ENCODE measurements at regions not wholly inside any gene's neighbourhood (a gene's known extent, or its start where the extent isn't known, plus 50 kb on each side); places are given as distances from the start of the nearest gene placed in this dataset.
"Not testable (repeated sequence)": the region's sequence is repeated elsewhere in the genome, so short reads cannot be mapped to it uniquely, and the experiment has no call there.

- ATAC-seq, result no peak
- no peak for DNase-seq (ENCODE audit: low spot score)
These were observed 103.1 kb upstream of the DMRT1 start for GRCh38 chr9:738209-738915.

DNA sequence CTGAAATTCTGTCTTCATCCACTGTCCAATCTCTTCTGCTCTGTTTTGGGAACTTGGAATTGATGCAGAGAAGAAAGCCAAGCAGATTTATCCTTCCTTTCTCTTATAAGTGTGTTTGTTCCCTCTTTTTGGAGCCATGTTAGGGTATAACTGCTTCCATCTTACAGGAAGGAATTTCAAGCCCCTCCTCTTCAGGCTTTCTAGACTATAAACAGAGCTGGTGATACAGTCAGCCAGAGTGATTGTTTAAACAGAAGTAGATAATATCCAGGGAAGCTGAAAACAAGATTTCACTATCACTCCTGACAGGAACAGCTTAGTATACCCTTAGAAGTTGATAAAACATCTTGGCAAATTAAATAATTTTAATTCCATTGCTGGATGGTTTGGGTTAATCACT, 102.1 kb upstream of the DMRT1 start:
- ATAC-seq (no peak), DNase-seq (ENCODE audit: low spot score) (no peak)

- DNase-seq (ENCODE audit: low spot score) (no peak), ATAC-seq (no peak)
These were observed 101.3 kb upstream of the DMRT1 start for GRCh38 chr9:740221-740620.

DNA sequence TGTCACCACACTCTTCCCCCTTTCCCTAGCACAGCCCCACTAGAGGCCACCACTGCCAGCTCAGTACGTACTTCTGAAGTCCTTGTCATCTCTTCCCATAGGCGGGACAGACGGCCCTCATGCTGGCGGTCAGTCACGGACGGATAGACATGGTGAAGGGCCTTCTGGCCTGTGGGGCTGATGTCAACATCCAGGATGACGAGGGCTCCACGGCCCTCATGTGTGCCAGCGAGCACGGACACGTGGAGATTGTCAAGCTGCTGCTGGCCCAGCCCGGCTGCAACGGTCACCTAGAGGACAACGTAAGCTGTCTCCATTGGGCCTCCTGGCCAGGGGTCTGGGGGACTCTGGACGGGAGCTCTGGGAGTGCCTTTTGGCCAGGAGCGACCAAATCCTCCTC, 99.4 kb upstream of the DMRT1 start:
- ATAC-seq (no peak), DNase-seq (ENCODE audit: low spot score) (no peak)

DNA sequence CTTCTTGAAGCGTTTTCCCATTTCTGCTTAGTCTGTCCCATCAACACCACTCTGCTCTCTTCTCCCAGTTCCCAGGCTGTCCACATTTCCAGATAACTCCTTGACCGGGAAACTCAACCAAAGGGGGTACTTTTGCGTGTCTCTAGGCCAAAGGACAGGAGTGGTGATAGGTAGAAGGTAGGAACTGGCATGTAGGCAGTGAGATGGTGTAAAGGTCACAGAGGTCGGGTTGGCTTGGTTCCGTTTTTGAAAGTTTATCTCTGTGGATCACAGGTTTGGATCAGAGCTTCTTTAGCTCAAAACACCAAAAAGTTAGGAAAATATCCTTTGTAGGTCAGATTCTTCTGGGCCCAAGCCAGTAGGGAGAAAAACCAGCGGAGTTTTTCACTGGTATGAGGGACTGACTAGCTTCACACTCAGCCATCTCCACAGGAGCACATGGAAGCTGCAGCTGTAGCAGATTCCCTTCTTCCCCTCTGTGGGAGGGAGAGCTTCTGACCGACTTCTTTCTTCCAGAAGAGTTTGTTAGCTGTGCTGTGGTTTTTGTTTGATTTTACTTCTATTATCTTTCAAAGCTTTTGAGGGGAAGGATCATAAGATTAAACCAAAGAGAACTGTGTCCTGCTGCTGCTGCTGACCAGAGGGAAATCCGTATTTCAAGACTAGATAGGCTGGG, 98.4 kb upstream of the DMRT1 start:
- DNase-seq (ENCODE audit: low spot score), result peak; percentile 74
- peak; percentile 54 for ATAC-seq

GRCh38 chr9:744046-744712, 97.3 kb upstream of the DMRT1 start:
- DNase-seq (ENCODE audit: low spot score), result no peak
- ATAC-seq, result no peak

DNA sequence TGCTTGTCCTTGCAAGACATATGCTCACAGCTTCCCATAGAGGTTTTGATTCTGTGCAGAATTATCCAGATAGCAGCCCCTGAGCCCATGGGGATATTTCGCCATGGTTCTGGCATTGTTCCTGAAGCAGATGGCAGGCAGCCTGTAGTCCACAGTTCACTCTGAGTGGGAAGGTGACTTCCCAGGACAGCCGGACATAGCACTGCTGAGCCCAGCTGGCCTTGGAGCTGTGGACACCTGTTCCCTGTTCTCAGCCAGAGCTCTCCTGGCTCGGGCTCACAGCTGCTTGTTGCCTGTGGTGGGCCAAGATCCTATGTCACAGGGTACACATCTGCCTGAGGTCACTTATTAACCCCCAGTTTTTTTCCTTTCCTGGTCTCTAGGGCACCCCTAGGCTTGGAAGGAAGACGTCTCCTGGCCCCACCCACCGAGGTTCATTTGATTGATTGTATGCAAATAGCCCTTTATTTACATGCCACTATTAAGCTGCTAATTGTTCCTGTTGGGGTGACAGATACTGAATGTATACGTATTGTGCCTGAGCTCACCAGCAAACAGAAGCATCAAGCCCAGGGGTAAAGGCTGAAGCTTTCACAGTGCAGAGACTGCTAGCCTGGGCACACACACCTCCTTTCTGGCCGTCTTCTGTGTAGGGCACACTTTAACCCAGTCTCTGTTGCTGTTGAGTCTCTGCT, 96.6 kb upstream of the DMRT1 start:
- ATAC-seq, result peak; percentile 82
- peak; percentile 97 for DNase-seq (ENCODE audit: low spot score)

- DNase-seq (ENCODE audit: low spot score) (peak; percentile 58), ATAC-seq (peak; percentile 36)
These were observed 95.6 kb upstream of the DMRT1 start for GRCh38 chr9:745761-746380.

GRCh38 chr9:746661-747434, 94.6 kb upstream of the DMRT1 start:
- no peak for DNase-seq (ENCODE audit: low spot score)

DNA sequence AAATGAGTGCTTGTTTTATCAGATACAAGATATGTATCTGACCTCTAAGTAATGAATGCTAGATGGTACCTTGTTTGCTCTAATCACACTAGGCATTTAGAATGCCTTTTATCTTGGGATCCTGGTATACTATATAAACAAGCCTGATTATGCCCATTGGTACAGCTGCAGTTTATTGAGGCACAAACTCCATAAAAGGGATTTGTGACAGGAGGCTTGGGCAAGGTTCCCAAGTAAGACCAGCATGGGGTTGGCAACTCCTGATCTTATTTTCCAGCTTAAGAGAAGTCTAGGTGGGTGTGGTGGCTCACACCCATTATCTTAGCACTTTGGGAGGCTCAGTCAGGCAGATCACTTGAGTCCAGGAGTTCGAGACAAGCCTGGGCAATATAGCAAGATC, 93.9 kb upstream of the DMRT1 start:
- ATAC-seq, result no peak
- DNase-seq (ENCODE audit: low spot score), result no peak

More at GRCh38 chr9:746661-747434, 94.6 kb upstream of the DMRT1 start:
- ATAC-seq, result peak; percentile 1

- ATAC-seq (no peak), DNase-seq (ENCODE audit: low spot score) (no peak)
These were observed 92.5 kb upstream of the DMRT1 start for GRCh38 chr9:748861-749497.

GRCh38 chr9:749716-750115, 91.8 kb upstream of the DMRT1 start:
- DNase-seq (ENCODE audit: low spot score), result no peak

GRCh38 chr9:750249-750967, 91.1 kb upstream of the DMRT1 start:
- DNase-seq (ENCODE audit: low spot score) (no peak), ATAC-seq (no peak)

More at GRCh38 chr9:749716-750115, 91.8 kb upstream of the DMRT1 start:
- no peak for ATAC-seq

DNA sequence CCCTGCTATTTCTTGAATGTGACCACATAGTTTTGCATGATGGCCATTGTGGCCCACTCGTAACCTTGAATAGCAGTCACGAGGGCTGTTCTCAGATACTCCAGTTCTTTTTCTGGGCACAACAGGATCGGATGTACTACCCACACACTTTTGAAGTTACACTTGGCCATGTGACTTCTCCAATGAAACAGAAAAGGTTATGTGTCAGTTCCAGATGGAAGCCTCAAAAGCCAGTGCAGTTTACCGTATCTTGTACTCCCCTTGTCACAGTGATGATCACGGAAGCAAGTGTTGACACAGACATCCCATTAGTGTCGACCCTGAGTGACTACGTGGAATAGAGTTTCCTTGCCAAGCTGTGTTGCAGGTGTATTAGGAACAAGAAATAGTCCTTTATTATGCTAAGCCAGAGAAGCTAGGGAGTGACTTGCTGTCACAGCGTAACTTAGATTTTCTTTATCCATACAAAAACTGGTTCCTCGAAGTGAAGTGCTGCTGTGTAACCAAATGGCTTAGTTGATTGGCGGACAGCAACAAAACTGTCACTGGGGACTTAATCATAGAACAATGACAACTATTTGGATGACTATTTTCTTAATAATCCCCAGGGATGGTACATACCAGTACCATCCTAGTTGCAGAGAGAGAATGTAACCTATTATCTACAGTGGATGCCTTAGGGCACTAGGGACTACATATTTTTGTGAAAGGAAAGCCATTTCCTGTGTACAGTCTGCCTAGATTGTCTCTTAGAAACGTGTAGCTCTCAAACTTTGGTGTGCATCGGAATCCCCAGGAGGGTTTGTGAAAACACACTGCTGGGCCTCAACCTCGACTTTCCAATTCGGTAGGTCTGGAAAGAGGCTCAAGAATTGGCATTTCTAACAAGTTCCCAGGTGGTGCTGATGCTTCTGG, 90.1 kb upstream of the DMRT1 start:
- DNase-seq (ENCODE audit: low spot score) (no peak), ATAC-seq (no peak)

DNA sequence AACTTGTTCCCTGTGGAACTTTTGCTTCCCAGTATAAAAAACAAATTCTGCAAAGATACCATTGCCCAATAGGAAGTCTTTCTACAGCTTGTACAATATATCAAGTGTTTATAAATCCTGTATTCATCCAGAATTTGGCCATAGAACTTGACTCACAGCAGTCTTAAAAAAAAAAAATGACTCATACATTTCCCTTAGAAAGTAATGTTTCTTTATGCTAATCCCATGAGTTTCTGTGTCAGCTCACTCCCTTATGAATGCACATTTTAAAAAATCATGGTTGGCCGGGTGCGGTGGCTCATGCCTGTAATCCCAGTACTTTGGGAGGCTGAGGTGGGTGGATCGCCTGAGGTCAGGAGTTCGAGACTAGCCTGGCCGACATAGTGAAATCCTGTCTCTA, 89.3 kb upstream of the DMRT1 start:
- DNase-seq (ENCODE audit: low spot score) (no peak), ATAC-seq (no peak)

DNA sequence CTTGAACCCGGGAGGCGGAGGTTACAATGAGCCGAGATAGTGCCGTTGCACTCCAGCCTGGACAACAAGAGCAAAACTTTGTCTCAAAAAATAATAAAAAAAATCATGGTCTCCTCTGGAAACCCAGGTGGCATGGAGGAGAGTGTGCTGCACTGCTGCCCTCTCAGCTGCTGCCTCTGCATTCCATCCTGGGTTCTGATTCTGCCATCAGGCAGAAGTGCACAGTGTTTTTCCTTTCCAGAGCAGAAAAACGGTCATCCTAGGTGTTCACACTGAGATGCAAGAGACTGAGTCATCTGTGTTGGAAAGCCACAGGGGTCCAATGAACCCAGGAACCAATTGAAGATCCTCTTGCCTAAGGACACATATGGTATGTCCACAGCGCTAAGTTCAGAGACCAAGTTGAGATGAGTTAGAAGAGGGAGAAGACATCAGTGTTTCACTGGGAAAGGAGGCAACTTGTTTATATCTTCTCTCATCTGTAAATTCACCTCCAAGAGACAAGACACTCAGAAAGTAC, 88.8 kb upstream of the DMRT1 start:
- ATAC-seq (no peak), DNase-seq (ENCODE audit: low spot score) (no peak)

DNA sequence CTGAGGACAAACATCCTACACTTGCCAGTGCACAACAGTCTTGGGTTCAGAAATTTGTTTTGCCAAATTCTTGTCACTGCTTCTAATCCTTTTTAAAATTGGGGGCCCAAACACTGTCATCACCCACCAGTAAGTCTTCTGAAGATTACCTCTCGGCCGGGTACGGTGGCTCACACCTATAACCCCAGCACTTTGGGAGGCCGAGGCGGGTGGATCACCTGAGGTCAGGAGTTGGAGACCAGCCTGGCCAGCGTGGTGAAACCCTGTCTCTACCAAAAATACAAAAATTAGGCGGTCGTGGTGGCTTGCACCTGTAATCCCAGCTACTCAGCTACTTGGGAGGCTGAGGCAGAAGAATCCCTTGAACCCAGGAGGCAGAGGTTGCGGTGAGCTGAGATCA, 87.8 kb upstream of the DMRT1 start:
- not testable (repeated sequence) for ATAC-seq; DNase-seq (ENCODE audit: low spot score)

Measured in left lobe of liver (tissue), 2 donors.